Erythroblast (primary cell): ENCODE measurements at regions not wholly inside any gene's neighbourhood (a gene's known extent, or its start where the extent isn't known, plus 50 kb on each side); places are given as distances from the start of the nearest gene placed in this dataset.

ENCODE experiments used
- GATA1 ChIP-seq: IDR thresholded peaks from 2 replicates; pipeline ENCODE4 v1.6.1; 2011; ENCODE audit warnings: low read depth, mild to moderate bottlenecking, control low read depth, low read length, moderate library complexity
- POLR2A ChIP-seq: IDR thresholded peaks from 2 replicates; pipeline ENCODE4 v1.6.1; 2011; ENCODE audit warnings: mild to moderate bottlenecking, low read length

- no peak for TF ChIP-seq POLR2A
- TF ChIP-seq GATA1, result no peak
Observed at GRCh38 chr11:97354576-97354975, 964.8 kb downstream of the JRKL start.
